IMR-90 (cell line): ENCODE measurements at regions not wholly inside any gene's neighbourhood (a gene's known extent, or its start where the extent isn't known, plus 50 kb on each side); places are given as distances from the start of the nearest gene placed in this dataset.

Experiments used
- ATAC-seq: fragments of 200-7000 bp; cut with Tn5 transposase; 2 replicates; pipeline ENCODE4 v1.9.1; 2020; ENCODE audit warnings: low read depth, mild to moderate bottlenecking, moderate library complexity
- BruUV-seq: library from RNA; stranded (reverse); fragments of 400-500 nt; replicated peaks from 2 replicates; lab custom pipeline; 2021; lab: Mats Ljungman, UMichigan
- CTCF ChIA-PET: fragments of 300-600 bp; formaldehyde crosslinking; extraction: SDS; loops from one replicate; lab custom pipeline; 2021; ENCODE audit warnings: antibody characterized with exemption; lab: Yijun Ruan, JAX
- POLR2A ChIA-PET: fragments of 300-600 bp; sonication (Branson Sonifier 250); formaldehyde crosslinking; loops from one replicate; lab custom pipeline; 2022; ENCODE audit warnings: antibody characterized with exemption; ENCODE audit not compliant: unreplicated experiment; lab: Charles Lee
- DNase-seq: peaks from one replicate; pipeline ENCODE4 v3.0.0; 2013
- H2AFZ ChIP-seq: replicated peaks from 2 replicates; pipeline ENCODE3; 2013; ENCODE audit warnings: low read length, mild to moderate bottlenecking; ENCODE audit not compliant: poor library complexity
- H2AK5ac ChIP-seq: 2 replicates; pipeline ENCODE4 v1.6.1; 2013; ENCODE audit warnings: low read depth, low read length, inconsistent platforms
- H2AK9ac ChIP-seq: replicated peaks from 2 replicates; pipeline ENCODE3; 2013; ENCODE audit warnings: mild to moderate bottlenecking, low read depth, low read length, moderate library complexity; ENCODE audit not compliant: poor library complexity
- H2BK120ac ChIP-seq: 2 replicates; pipeline ENCODE4 v1.6.1; 2013; ENCODE audit warnings: low read depth, low read length, inconsistent platforms
- H2BK15ac ChIP-seq: 3 replicates; pipeline ENCODE4 v1.6.1; 2013; ENCODE audit warnings: low read depth, low read length, inconsistent platforms
- H2BK20ac ChIP-seq: 2 replicates; pipeline ENCODE4 v1.6.1; 2013; ENCODE audit warnings: low read depth, mild to moderate bottlenecking, inconsistent platforms, low read length, moderate library complexity
- H2BK5ac ChIP-seq: 2 replicates; pipeline ENCODE4 v1.6.1; 2013; ENCODE audit warnings: mild to moderate bottlenecking, low read depth, low read length, inconsistent platforms; ENCODE audit not compliant: poor library complexity, severe bottlenecking
- H3K14ac ChIP-seq: replicated peaks from 2 replicates; pipeline ENCODE4 v1.6.1; 2013; ENCODE audit warnings: low read depth, low read length, inconsistent platforms
- H3K18ac ChIP-seq: 2 replicates; pipeline ENCODE4 v1.6.1; 2013; ENCODE audit warnings: low read depth, low read length, control low read depth
- H3K23ac ChIP-seq: 2 replicates; pipeline ENCODE4 v1.6.1; 2013; ENCODE audit warnings: low read depth, low read length, inconsistent platforms
- H3K27ac ChIP-seq: 2 replicates; pipeline ENCODE4 v1.5.1; 2013; ENCODE audit warnings: mild to moderate bottlenecking, control low read depth, low read length; ENCODE audit not compliant: insufficient read depth
- H3K27me3 ChIP-seq: 2 replicates; pipeline ENCODE4 v1.6.1; 2013; ENCODE audit warnings: low read length; ENCODE audit not compliant: control insufficient read depth, insufficient read depth
- H3K36me3 ChIP-seq: 2 replicates; pipeline ENCODE4 v1.6.1; 2013; ENCODE audit warnings: low read length, mixed read lengths; ENCODE audit not compliant: control insufficient read depth, insufficient read depth
- H3K4ac ChIP-seq: 2 replicates; pipeline ENCODE4 v1.6.1; 2013; ENCODE audit warnings: low read depth, low read length, inconsistent platforms
- H3K4me1 ChIP-seq: 2 replicates; pipeline ENCODE4 v1.6.1; 2013; ENCODE audit warnings: low read length, mixed read lengths; ENCODE audit not compliant: control insufficient read depth, insufficient read depth
- H3K4me2 ChIP-seq: 2 replicates; pipeline ENCODE4 v1.6.1; 2013; ENCODE audit warnings: low read depth, mild to moderate bottlenecking, control low read depth, low read length, moderate library complexity
- H3K4me3 ChIP-seq: 2 replicates; pipeline ENCODE4 v1.5.1; 2013; ENCODE audit warnings: low read depth, mild to moderate bottlenecking, control low read depth, low read length, moderate library complexity; ENCODE audit not compliant: insufficient read depth
- H3K56ac ChIP-seq: 2 replicates; pipeline ENCODE4 v1.6.1; 2013; ENCODE audit warnings: low read length, inconsistent platforms; ENCODE audit not compliant: insufficient read depth; ENCODE audit errors: extremely low read depth
- H3K79me1 ChIP-seq, 2 experiments: 2 replicates each; pipeline ENCODE4 v1.6.1; 2013; ENCODE audit warnings: low read length in 2 of 2, inconsistent platforms in 1 of 2, low read depth in 1 of 2
- H3K9ac ChIP-seq: 2 replicates; pipeline ENCODE4 v1.6.1; 2013; ENCODE audit warnings: low read depth, low read length, control low read depth
- H3K9me1 ChIP-seq: 2 replicates; pipeline ENCODE4 v1.6.1; 2013; ENCODE audit warnings: low read length, inconsistent platforms; ENCODE audit not compliant: insufficient read depth
- H3K9me3 ChIP-seq: 2 replicates; pipeline ENCODE4 v1.6.1; 2013; ENCODE audit warnings: low read length; ENCODE audit not compliant: control insufficient read depth, insufficient read depth
- H4K20me1 ChIP-seq: 2 replicates; pipeline ENCODE4 v1.6.1; 2013; ENCODE audit warnings: low read length, inconsistent platforms; ENCODE audit not compliant: insufficient read depth
- H4K5ac ChIP-seq: 2 replicates; pipeline ENCODE4 v1.6.1; 2013; ENCODE audit warnings: mild to moderate bottlenecking, low read depth, low read length, control low read depth
- H4K8ac ChIP-seq, 2 experiments: 2 replicates each; pipeline ENCODE4 v1.6.1; 2013; ENCODE audit warnings: low read depth in 2 of 2, low read length in 2 of 2, control low read depth in 1 of 2, inconsistent platforms in 1 of 2
- H4K91ac ChIP-seq: 2 replicates; pipeline ENCODE4 v1.6.1; 2013; ENCODE audit warnings: low read depth, low read length, inconsistent platforms; ENCODE audit not compliant: insufficient read depth
- BHLHE40 ChIP-seq: fragments of 150-350 bp; IDR thresholded peaks from 2 replicates; pipeline ENCODE4 v1.6.1; 2016; ENCODE audit warnings: mild to moderate bottlenecking, low read depth, low read length
- CEBPB ChIP-seq: IDR thresholded peaks from 2 replicates; pipeline ENCODE4 v1.6.1; 2012; ENCODE audit warnings: low read depth, low read length, improper control_type of control experiment
- CHD1 ChIP-seq: IDR thresholded peaks from 2 replicates; pipeline ENCODE4 v1.6.1; 2012; ENCODE audit warnings: low read depth, low read length, improper control_type of control experiment
- CTCF ChIP-seq: conservative IDR thresholded peaks from 2 replicates; pipeline ENCODE4 v1.5.1; 2012; ENCODE audit warnings: mild to moderate bottlenecking, low read depth, low read length, improper control_type of control experiment
- ELK1 ChIP-seq: fragments of 150-350 bp; IDR thresholded peaks from 2 replicates; pipeline ENCODE4 v1.6.1; 2016; ENCODE audit warnings: low read depth, mild to moderate bottlenecking, low read length, moderate library complexity, borderline replicate concordance
- FOS ChIP-seq: fragments of 150-350 bp; IDR thresholded peaks from 2 replicates; pipeline ENCODE4 v1.6.1; 2016; ENCODE audit warnings: low read depth, low read length
- MAFK ChIP-seq: IDR thresholded peaks from 2 replicates; pipeline ENCODE4 v1.6.1; 2012; ENCODE audit warnings: low read depth, low read length, improper control_type of control experiment
- MAZ ChIP-seq: IDR thresholded peaks from 2 replicates; pipeline ENCODE4 v1.6.1; 2012; ENCODE audit warnings: low read depth, mild to moderate bottlenecking, low read length, improper control_type of control experiment, moderate library complexity, borderline replicate concordance
- MXI1 ChIP-seq: IDR thresholded peaks from 2 replicates; pipeline ENCODE4 v1.6.1; 2012; ENCODE audit warnings: low read depth, mild to moderate bottlenecking, low read length, moderate library complexity, borderline replicate concordance
- POLR2A ChIP-seq: IDR thresholded peaks from 2 replicates; pipeline ENCODE4 v1.6.1; 2012; ENCODE audit warnings: mild to moderate bottlenecking, low read depth, low read length
- RAD21 ChIP-seq: IDR thresholded peaks from 2 replicates; pipeline ENCODE4 v1.6.1; 2012; ENCODE audit warnings: low read length, improper control_type of control experiment
- RCOR1 ChIP-seq: IDR thresholded peaks from 2 replicates; pipeline ENCODE4 v1.6.1; 2012; ENCODE audit warnings: mild to moderate bottlenecking, low read length, improper control_type of control experiment; ENCODE audit not compliant: insufficient replicate concordance
- RFX5 ChIP-seq: IDR thresholded peaks from 2 replicates; pipeline ENCODE4 v1.8.0; 2012; ENCODE audit warnings: low read depth, mild to moderate bottlenecking, low read length, moderate library complexity
- SMC3 ChIP-seq: fragments of 150-350 bp; IDR thresholded peaks from 2 replicates; pipeline ENCODE4 v1.6.1; 2016; ENCODE audit warnings: low read depth, mild to moderate bottlenecking, antibody characterized with exemption, low read length, moderate library complexity
- WGBS, 2 experiments: methylation state at CpG; one replicate each; pipeline versions ENCODE4 v1.1.5 to v1.1.7; 2013; ENCODE audit warnings: missing lambda C conversion rate in 2 of 2; ENCODE audit not compliant: insufficient read length in 1 of 2; ENCODE audit errors: extremely low coverage in 2 of 2; 5-methylcytosine and 5-hydroxymethylcytosine counted together
- dilution Hi-C: fragments of 300-500 bp; cut with HindIII; formaldehyde crosslinking; loops from one replicate; pipeline ENCODE4 v1.14.3; 2018; ENCODE audit warnings: low sequenced_read_pairs; ENCODE audit not compliant: unreplicated experiment
- in situ Hi-C: fragments of 300-500 bp; cut with MboI; formaldehyde crosslinking; loops from 3 replicates; pipeline ENCODE4 v1.14.3; 2019; ENCODE audit warnings: low sequenced_read_pairs, inconsistent platforms, mixed read lengths
- intact Hi-C: fragments of 100-400 bp; cut with micrococcal nuclease; formaldehyde crosslinking; loops from 2 replicates; pipeline ENCODE4 v1.10.0; 2022

- no peak overlapping the region for H2AK9ac ChIP-seq
- no peak overlapping the region for H2BK20ac ChIP-seq
- CTCF ChIA-PET: interaction anchor here (0.6 kb wide), 1 partner anchor 181 kb away, joined by 5 read pairs; no protein-coding TSS in a partner anchor
- H2BK5ac ChIP-seq: no peak overlapping the region
- no peak overlapping the region for H3K4me3 ChIP-seq
- no peaks in the 10 kb centered on the region for H3K9me3 ChIP-seq
- DNase-seq: no peak
- H3K4ac ChIP-seq: no peak overlapping the region
- no peaks in the 10 kb centered on the region for H4K20me1 ChIP-seq
- no peaks in the 10 kb centered on the region for H3K36me3 ChIP-seq
- no peak overlapping the region for H4K5ac ChIP-seq
- in situ Hi-C loops (no loop called here), dilution Hi-C loops (no loop called here), intact Hi-C loops (no loop called here)
- H3K18ac ChIP-seq: no peak overlapping the region
- H2AK5ac ChIP-seq: no peak overlapping the region
- no peak overlapping the region for H4K8ac ChIP-seq
- no peak overlapping the region for H3K14ac ChIP-seq
- no peaks in the 10 kb centered on the region for H3K9me1 ChIP-seq
- no peak for ATAC-seq
- no peak overlapping the region for H3K23ac ChIP-seq
- no peaks in the 10 kb centered on the region for H3K79me1 ChIP-seq
- no peak overlapping the region for H2BK120ac ChIP-seq
- POLR2A ChIA-PET: no interaction called here
- no peak overlapping the region for H3K9ac ChIP-seq
- H4K91ac ChIP-seq: no peak overlapping the region
- BruUV-seq: no TSS peak
- no peak overlapping the region for H2BK15ac ChIP-seq
- H2AFZ ChIP-seq: no peak overlapping the region
- no peak overlapping the region for H3K56ac ChIP-seq
- no peak overlapping the region for H3K27ac ChIP-seq
- WGBS, 2 experiments: 80% methylated on average over 1 of the region's 2 CpGs; no CpG with 5 or more reads in 1 of the 2 experiments
- no peaks in the 10 kb centered on the region for H3K27me3 ChIP-seq
- no peak for TF ChIP-seq RAD21
- no peak for TF ChIP-seq CEBPB
- no peak for TF ChIP-seq RCOR1
- TF ChIP-seq CHD1: no peak
- no peak for TF ChIP-seq RFX5
- TF ChIP-seq POLR2A: no peak
- no peak for TF ChIP-seq BHLHE40
- TF ChIP-seq FOS: no peak
- TF ChIP-seq MAZ: no peak
- TF ChIP-seq SMC3: no peak
- no peak for TF ChIP-seq ELK1
- no peak for TF ChIP-seq MXI1
- TF ChIP-seq CTCF: no peak
- no peak for TF ChIP-seq MAFK
- H3K4me2 ChIP-seq: no peak overlapping the region
- no peaks in the 10 kb centered on the region for H3K4me1 ChIP-seq
Observed at GRCh38 chr6:14417377-14417776, 299.8 kb downstream of the CD83 start.
